Nephron progenitor cell (in vitro differentiated cells): ENCODE measurements at regions not wholly inside any gene's neighbourhood (a gene's known extent, or its start where the extent isn't known, plus 50 kb on each side); places are given as distances from the start of the nearest gene placed in this dataset.

Experiments used
- DNase-seq: peaks from one replicate; pipeline ENCODE4 v3.0.0; 2021
- H3K27ac Mint-ChIP-seq: 2 replicates; pipeline ENCODE4 v1.8.0; 2021; ENCODE audit warnings: mild to moderate bottlenecking, moderate library complexity, mixed read lengths
- H3K27me3 Mint-ChIP-seq: 2 replicates; pipeline ENCODE4 v1.8.0; 2021; ENCODE audit warnings: mild to moderate bottlenecking, low read depth, mixed read lengths; ENCODE audit not compliant: poor library complexity
- H3K36me3 Mint-ChIP-seq: 2 replicates; pipeline ENCODE4 v1.8.0; 2021; ENCODE audit warnings: low read depth, mixed read lengths
- H3K4me1 Mint-ChIP-seq: 2 replicates; pipeline ENCODE4 v1.8.0; 2021; ENCODE audit warnings: mixed read lengths
- H3K4me3 Mint-ChIP-seq: 2 replicates; pipeline ENCODE4 v1.8.0; 2021; ENCODE audit warnings: mild to moderate bottlenecking, moderate library complexity, mixed read lengths
- H3K9me3 Mint-ChIP-seq: 2 replicates; pipeline ENCODE4 v1.8.0; 2021; ENCODE audit warnings: mild to moderate bottlenecking, moderate library complexity, mixed read lengths
- TF ChIP-seq, protein P1 (sequence below): fragments of 200-600 bp; sonication (generic); IDR thresholded peaks from 2 replicates; pipeline ENCODE4 v1.5.0; 2021; ENCODE audit warnings: antibody characterized with exemption

GRCh38 chr5:159442206-159442850 is 112.0 kb upstream of the IL12B start:
- peak; percentile 16 for DNase-seq
- peaks cover 9% of the 10 kb centered on the region for H3K27me3 Mint-ChIP-seq
- no peak overlapping the region for H3K4me3 Mint-ChIP-seq
- TF ChIP-seq, protein P1, sequence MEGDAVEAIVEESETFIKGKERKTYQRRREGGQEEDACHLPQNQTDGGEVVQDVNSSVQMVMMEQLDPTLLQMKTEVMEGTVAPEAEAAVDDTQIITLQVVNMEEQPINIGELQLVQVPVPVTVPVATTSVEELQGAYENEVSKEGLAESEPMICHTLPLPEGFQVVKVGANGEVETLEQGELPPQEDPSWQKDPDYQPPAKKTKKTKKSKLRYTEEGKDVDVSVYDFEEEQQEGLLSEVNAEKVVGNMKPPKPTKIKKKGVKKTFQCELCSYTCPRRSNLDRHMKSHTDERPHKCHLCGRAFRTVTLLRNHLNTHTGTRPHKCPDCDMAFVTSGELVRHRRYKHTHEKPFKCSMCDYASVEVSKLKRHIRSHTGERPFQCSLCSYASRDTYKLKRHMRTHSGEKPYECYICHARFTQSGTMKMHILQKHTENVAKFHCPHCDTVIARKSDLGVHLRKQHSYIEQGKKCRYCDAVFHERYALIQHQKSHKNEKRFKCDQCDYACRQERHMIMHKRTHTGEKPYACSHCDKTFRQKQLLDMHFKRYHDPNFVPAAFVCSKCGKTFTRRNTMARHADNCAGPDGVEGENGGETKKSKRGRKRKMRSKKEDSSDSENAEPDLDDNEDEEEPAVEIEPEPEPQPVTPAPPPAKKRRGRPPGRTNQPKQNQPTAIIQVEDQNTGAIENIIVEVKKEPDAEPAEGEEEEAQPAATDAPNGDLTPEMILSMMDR: no peak
- H3K4me1 Mint-ChIP-seq: peaks cover 15% of the 10 kb centered on the region
- H3K9me3 Mint-ChIP-seq: no peaks in the 10 kb centered on the region
- H3K36me3 Mint-ChIP-seq: no peaks in the 10 kb centered on the region
- H3K27ac Mint-ChIP-seq: no peak overlapping the region

- Mint-ChIP-seq H3K4me1 (peaks cover 15% of the 10 kb centered on the region), H3K9me3 (no peaks in the 10 kb centered on the region), H3K36me3 (no peaks in the 10 kb centered on the region), H3K4me3 (no peak overlapping the region), H3K27me3 (peaks cover 11% of the 10 kb centered on the region), H3K27ac (no peak overlapping the region)
- DNase-seq: no peak
- TF ChIP-seq, protein P1: peak; percentile 44
Measured at GRCh38 chr5:159444441-159445082, 114.3 kb upstream of the IL12B start.

DNA sequence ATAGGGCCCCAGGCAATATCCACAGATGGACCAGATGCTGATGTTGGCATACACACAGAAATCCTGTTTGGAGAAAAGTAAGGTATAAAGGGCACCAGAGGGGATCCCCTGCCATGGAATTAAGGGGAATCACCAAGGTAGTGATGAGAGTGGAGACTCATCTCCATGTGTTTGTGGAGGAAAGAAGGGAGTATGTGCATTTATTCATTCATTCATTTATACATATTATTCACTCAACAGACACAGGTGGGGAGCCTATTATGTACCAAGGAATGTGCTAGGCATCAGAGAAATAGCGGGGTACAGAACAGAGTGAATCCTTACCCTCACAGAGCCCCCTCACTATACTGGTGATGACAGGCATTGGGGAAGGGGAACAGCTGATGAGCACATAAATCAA is 116.8 kb upstream of the IL12B start:
- Mint-ChIP-seq H3K4me1 (peaks cover 10% of the 10 kb centered on the region), H3K4me3 (no peak overlapping the region), H3K9me3 (no peaks in the 10 kb centered on the region), H3K36me3 (no peaks in the 10 kb centered on the region), H3K27me3 (peaks cover 11% of the 10 kb centered on the region), H3K27ac (no peak overlapping the region)
- DNase-seq: no peak
- TF ChIP-seq, protein P1: no peak

DNA sequence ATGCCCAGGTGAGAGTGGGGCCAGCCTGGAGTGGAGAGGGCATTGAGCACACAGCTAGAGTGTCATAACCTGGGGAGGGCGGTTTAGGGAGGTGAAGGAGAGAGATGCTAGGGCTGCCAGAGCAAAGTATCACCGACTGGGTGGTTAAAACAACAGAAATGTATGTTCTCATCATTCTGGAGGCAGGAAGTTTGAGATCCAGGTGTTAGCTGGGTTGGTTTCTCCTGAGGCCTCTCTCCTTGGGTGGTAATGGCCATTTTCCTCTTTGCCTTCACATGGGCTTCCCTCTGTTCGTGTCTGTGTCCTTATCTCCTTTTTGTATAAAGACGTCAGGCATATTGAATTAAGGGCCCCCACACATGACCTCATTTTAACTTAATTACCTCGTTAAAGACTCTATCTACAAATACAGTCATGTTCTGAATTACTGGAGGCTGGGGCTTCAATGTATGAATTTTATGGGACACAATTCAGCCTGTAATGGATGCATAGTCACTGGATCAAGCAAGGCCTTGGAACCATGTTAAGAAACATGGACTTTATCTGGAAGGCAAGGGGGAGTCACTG is 118.6 kb upstream of the IL12B start:
- Mint-ChIP-seq H3K4me1 (peaks cover 4% of the 10 kb centered on the region), H3K9me3 (no peaks in the 10 kb centered on the region), H3K4me3 (no peak overlapping the region), H3K36me3 (no peaks in the 10 kb centered on the region), H3K27me3 (peaks cover 15% of the 10 kb centered on the region), H3K27ac (no peak overlapping the region)
- TF ChIP-seq, protein P1: no peak
- no peak for DNase-seq

GRCh38 chr5:159449925-159450324 is 119.6 kb upstream of the IL12B start:
- peaks cover 19% of the 10 kb centered on the region for H3K27me3 Mint-ChIP-seq
- TF ChIP-seq, protein P1: no peak
- H3K4me1 Mint-ChIP-seq: no peaks in the 10 kb centered on the region
- no peaks in the 10 kb centered on the region for H3K36me3 Mint-ChIP-seq
- no peak overlapping the region for H3K4me3 Mint-ChIP-seq
- H3K9me3 Mint-ChIP-seq: no peaks in the 10 kb centered on the region
- DNase-seq: no peak
- H3K27ac Mint-ChIP-seq: no peak overlapping the region

DNA sequence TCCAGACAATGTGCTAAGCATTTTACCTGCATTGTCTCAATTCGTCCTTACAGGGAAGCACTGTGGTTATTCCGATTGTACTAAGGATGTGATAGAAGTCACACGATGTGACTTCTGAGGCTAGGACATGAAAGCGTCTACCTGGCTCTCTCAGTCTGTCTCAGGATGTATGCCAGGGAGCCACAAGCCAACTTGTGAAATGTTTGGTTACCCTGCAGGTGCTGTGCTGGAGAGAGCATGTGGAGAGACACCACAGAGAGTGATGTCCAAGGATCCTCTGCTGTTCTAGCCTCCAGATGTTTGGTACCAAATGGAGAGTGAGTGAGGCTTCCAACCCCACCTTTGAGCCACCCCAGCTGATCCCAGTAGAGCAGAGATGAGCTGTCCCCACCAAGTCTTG is 120.1 kb upstream of the IL12B start:
- H3K36me3 Mint-ChIP-seq: no peaks in the 10 kb centered on the region
- TF ChIP-seq, protein P1: no peak
- no peak overlapping the region for H3K27ac Mint-ChIP-seq
- DNase-seq: no peak
- H3K27me3 Mint-ChIP-seq: peaks cover 21% of the 10 kb centered on the region
- H3K4me1 Mint-ChIP-seq: no peaks in the 10 kb centered on the region
- H3K4me3 Mint-ChIP-seq: no peak overlapping the region
- no peaks in the 10 kb centered on the region for H3K9me3 Mint-ChIP-seq
